SK-N-SH (cell line): ENCODE measurements at regions not wholly inside any gene's neighbourhood (a gene's known extent, or its start where the extent isn't known, plus 50 kb on each side); places are given as distances from the start of the nearest gene placed in this dataset.

Experiments used
- CTCF ChIP-seq: fragments of 200-600 bp; sonication (generic); IDR thresholded peaks from 2 replicates; pipeline ENCODE4 v1.6.1; 2017; ENCODE audit warnings: antibody characterized with exemption, mild to moderate bottlenecking, moderate library complexity
- MAX ChIP-seq: IDR thresholded peaks from 2 replicates; pipeline ENCODE4 v1.4.0; 2012; ENCODE audit warnings: low read depth
- NFIC ChIP-seq: IDR thresholded peaks from 2 replicates; pipeline ENCODE4 v1.4.0; 2012; ENCODE audit warnings: borderline replicate concordance
- TAF1 ChIP-seq: IDR thresholded peaks from 2 replicates; pipeline ENCODE4 v1.6.1; 2012; ENCODE audit warnings: low read depth, mild to moderate bottlenecking, low read length, moderate library complexity, borderline replicate concordance

- TF ChIP-seq CTCF: no peak
- TF ChIP-seq TAF1: no peak
- TF ChIP-seq MAX: no peak
- no peak for TF ChIP-seq NFIC
These were observed 119.9 kb upstream of the ASCC3 start for GRCh38 chr6:101001012-101001411.
